SK-N-MC (cell line): ENCODE measurements at regions not wholly inside any gene's neighbourhood (a gene's known extent, or its start where the extent isn't known, plus 50 kb on each side); places are given as distances from the start of the nearest gene placed in this dataset.
"Not testable (repeated sequence)": the region's sequence is repeated elsewhere in the genome, so short reads cannot be mapped to it uniquely, and the experiment has no call there.

Experiments
- DNase-seq: peaks from one replicate; pipeline ENCODE4 v3.0.0-alpha.2; 2011; ENCODE audit warnings: low read depth, low spot score
- H3K27ac ChIP-seq: fragments of 200-600 bp; sonication (generic); 2 replicates; pipeline ENCODE4 v1.5.1; 2016; ENCODE audit warnings: mixed run types
- H3K36me3 ChIP-seq: fragments of 200-600 bp; sonication (generic); 2 replicates; pipeline ENCODE4 v1.6.1; 2017; ENCODE audit warnings: antibody characterized with exemption, low read length, mixed read lengths; ENCODE audit not compliant: insufficient read depth
- H3K4me3 ChIP-seq: fragments of 200-600 bp; sonication (generic); 2 replicates; pipeline ENCODE4 v1.5.1; 2016
- H3K9ac ChIP-seq: fragments of 200-600 bp; sonication (generic); 2 replicates; pipeline ENCODE4 v1.8.0; 2017; ENCODE audit warnings: mixed run types, mixed read lengths; ENCODE audit not compliant: insufficient read length
- H3K9me3 ChIP-seq: fragments of 200-600 bp; sonication (generic); 2 replicates; pipeline ENCODE4 v1.6.1; 2017; ENCODE audit warnings: low read depth, mild to moderate bottlenecking, antibody characterized with exemption, low read length, moderate library complexity, mixed read lengths
- EZH2 ChIP-seq: fragments of 200-600 bp; sonication (generic); IDR thresholded peaks from one replicate; pipeline ENCODE4 v1.6.1; 2017; ENCODE audit warnings: antibody characterized with exemption
- FOXP2 ChIP-seq: optimal IDR thresholded peaks from 2 replicates; pipeline ENCODE3; 2011; ENCODE audit warnings: mild to moderate bottlenecking, moderate library complexity; ENCODE audit not compliant: insufficient read depth; ENCODE audit errors: extremely low read length, control extremely low read depth
- POLR2AphosphoS5 ChIP-seq: IDR thresholded peaks from 2 replicates; pipeline ENCODE4 v1.6.1; 2012; ENCODE audit warnings: mild to moderate bottlenecking, low read depth, low read length, borderline replicate concordance

GRCh38 chr1:229150518-229150917 lies 120.4 kb upstream of the RAB4A start:
- DNase-seq, result no peak
- Histone ChIP-seq H3K4me3 (no peak overlapping the region), H3K9ac (no peak overlapping the region), H3K36me3 (no peaks in the 10 kb centered on the region), H3K27ac (no peak overlapping the region), H3K9me3 (no peaks in the 10 kb centered on the region)
- TF ChIP-seq FOXP2 (no peak), POLR2AphosphoS5 (no peak), EZH2 (no peak)

- not testable (repeated sequence) for H3K9me3 ChIP-seq, DNase-seq, H3K9ac ChIP-seq, H3K4me3 ChIP-seq, H3K27ac ChIP-seq, H3K36me3 ChIP-seq
Measured at GRCh38 chr1:229151412-229151811, 119.5 kb upstream of the RAB4A start.

- no peaks in the 10 kb centered on the region for H3K36me3 ChIP-seq
- no peaks in the 10 kb centered on the region for H3K9me3 ChIP-seq
- no peak for DNase-seq
- no peak overlapping the region for H3K27ac ChIP-seq
- H3K4me3 ChIP-seq, result no peak overlapping the region
- TF ChIP-seq POLR2AphosphoS5 (no peak), FOXP2 (no peak)
- no peak overlapping the region for H3K9ac ChIP-seq
Measured at GRCh38 chr1:229152311-229152710, 118.6 kb upstream of the RAB4A start.

GRCh38 chr1:229153955-229154548 lies 116.9 kb upstream of the RAB4A start:
- DNase-seq, result no peak
- Histone ChIP-seq H3K9me3 (no peaks in the 10 kb centered on the region), H3K27ac (no peak overlapping the region), H3K4me3 (no peak overlapping the region), H3K36me3 (no peaks in the 10 kb centered on the region), H3K9ac (no peak overlapping the region)
- TF ChIP-seq POLR2AphosphoS5 (no peak), FOXP2 (no peak), EZH2 (no peak)

GRCh38 chr1:229154811-229155210 lies 116.1 kb upstream of the RAB4A start:
- no peak overlapping the region for H3K4me3 ChIP-seq
- H3K9ac ChIP-seq, result no peak overlapping the region
- H3K36me3 ChIP-seq, result no peaks in the 10 kb centered on the region
- TF ChIP-seq FOXP2, result no peak
- no peak for TF ChIP-seq POLR2AphosphoS5
- no peak for TF ChIP-seq EZH2
- H3K9me3 ChIP-seq, result no peaks in the 10 kb centered on the region
- no peak overlapping the region for H3K27ac ChIP-seq
- DNase-seq, result no peak

- peak overlapping the region; percentile 36; the same call in 1 of the 2 replicates for H3K4me3 ChIP-seq
- no peak overlapping the region for H3K27ac ChIP-seq
- TF ChIP-seq POLR2AphosphoS5 (no peak), EZH2 (no peak), FOXP2 (no peak)
- H3K36me3 ChIP-seq, result no peaks in the 10 kb centered on the region
- no peak for DNase-seq
- H3K9ac ChIP-seq, result no peak overlapping the region
- no peaks in the 10 kb centered on the region for H3K9me3 ChIP-seq
Measured at GRCh38 chr1:229155472-229155871, 115.4 kb upstream of the RAB4A start.

- no peak for DNase-seq
- Histone ChIP-seq H3K27ac (no peak overlapping the region), H3K4me3 (no peak overlapping the region), H3K36me3 (no peaks in the 10 kb centered on the region), H3K9me3 (no peaks in the 10 kb centered on the region), H3K9ac (no peak overlapping the region)
- TF ChIP-seq FOXP2 (no peak), EZH2 (no peak), POLR2AphosphoS5 (no peak)
Measured at GRCh38 chr1:229156872-229157271, 114.0 kb upstream of the RAB4A start.

GRCh38 chr1:229157480-229157879 lies 113.4 kb upstream of the RAB4A start:
- TF ChIP-seq POLR2AphosphoS5 (no peak), FOXP2 (no peak), EZH2 (no peak)

GRCh38 chr1:229158341-229158921 lies 112.5 kb upstream of the RAB4A start:
- no peaks in the 10 kb centered on the region for H3K36me3 ChIP-seq
- DNase-seq, result no peak
- TF ChIP-seq POLR2AphosphoS5 (no peak), EZH2 (no peak), FOXP2 (no peak)
- no peaks in the 10 kb centered on the region for H3K9me3 ChIP-seq
- H3K9ac ChIP-seq, result no peak overlapping the region
- no peak overlapping the region for H3K27ac ChIP-seq
- no peak overlapping the region for H3K4me3 ChIP-seq

More at GRCh38 chr1:229157480-229157879, 113.4 kb upstream of the RAB4A start:
- no peaks in the 10 kb centered on the region for H3K36me3 ChIP-seq
- H3K27ac ChIP-seq, result no peak overlapping the region
- no peak overlapping the region for H3K4me3 ChIP-seq
- DNase-seq, result no peak
- H3K9ac ChIP-seq, result no peak overlapping the region
- no peaks in the 10 kb centered on the region for H3K9me3 ChIP-seq
